HUES64 (cell line): ENCODE measurements at regions not wholly inside any gene's neighbourhood (a gene's known extent, or its start where the extent isn't known, plus 50 kb on each side); places are given as distances from the start of the nearest gene placed in this dataset.
"Not testable (repeated sequence)": the region's sequence is repeated elsewhere in the genome, so short reads cannot be mapped to it uniquely, and the experiment has no call there.

Experiments used
- H3K27ac ChIP-seq: 2 replicates; pipeline ENCODE4 v1.7.0; 2013; ENCODE audit warnings: low read depth, low read length, inconsistent platforms
- H3K27me3 ChIP-seq: 2 replicates; pipeline ENCODE4 v1.6.1; 2013; ENCODE audit warnings: mild to moderate bottlenecking, low read length; ENCODE audit not compliant: insufficient read depth
- H3K36me3 ChIP-seq: 2 replicates; pipeline ENCODE4 v1.6.1; 2013; ENCODE audit warnings: mild to moderate bottlenecking, low read length; ENCODE audit not compliant: insufficient read depth
- H3K4me1 ChIP-seq: 2 replicates; pipeline ENCODE4 v1.6.1; 2013; ENCODE audit warnings: mild to moderate bottlenecking, low read length, moderate library complexity; ENCODE audit not compliant: insufficient read depth
- H3K4me3 ChIP-seq: 2 replicates; pipeline ENCODE4 v1.5.1; 2013; ENCODE audit warnings: mild to moderate bottlenecking, low read length, moderate library complexity
- H3K9ac ChIP-seq: 2 replicates; pipeline ENCODE4 v1.6.1; 2013; ENCODE audit warnings: mild to moderate bottlenecking, low read depth, low read length
- H3K9me3 ChIP-seq: 2 replicates; pipeline ENCODE4 v1.6.1; 2013; ENCODE audit warnings: low read depth, low read length; ENCODE audit not compliant: insufficient read depth
- WGBS: fragments of 150-250, 120-280 bp; methylation state at CpG from one replicate; pipeline ENCODE4 v1.1.7; 2013; ENCODE audit warnings: missing lambda C conversion rate; 5-methylcytosine and 5-hydroxymethylcytosine counted together

DNA sequence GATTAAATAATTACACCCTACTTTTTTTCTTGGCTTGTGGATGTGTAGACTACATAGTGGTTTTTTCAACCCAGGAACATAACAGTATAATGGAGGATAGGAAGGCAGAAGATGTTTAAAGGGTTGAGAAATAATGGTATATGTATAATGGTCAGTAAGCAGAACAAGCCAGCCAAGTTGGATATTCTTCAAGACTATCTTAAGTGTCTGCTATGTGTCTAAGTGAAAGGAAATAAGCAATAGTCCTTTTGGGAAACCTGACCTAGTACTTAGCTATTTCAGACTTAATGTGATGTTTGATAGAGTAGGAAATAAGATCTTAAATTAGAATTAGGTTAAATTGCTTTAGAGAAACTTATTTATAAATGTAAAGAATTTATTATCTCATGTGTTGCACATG is 85.7 kb downstream of the PTPDC1 start:
- no peaks in the 10 kb centered on the region for H3K27me3 ChIP-seq
- no peak overlapping the region for H3K4me3 ChIP-seq
- peaks cover 47% of the 10 kb centered on the region for H3K4me1 ChIP-seq
- H3K9ac ChIP-seq, result no peak overlapping the region
- H3K27ac ChIP-seq, result no peak overlapping the region
- H3K9me3 ChIP-seq, result no peaks in the 10 kb centered on the region
- H3K36me3 ChIP-seq, result peaks cover 35% of the 10 kb centered on the region

DNA sequence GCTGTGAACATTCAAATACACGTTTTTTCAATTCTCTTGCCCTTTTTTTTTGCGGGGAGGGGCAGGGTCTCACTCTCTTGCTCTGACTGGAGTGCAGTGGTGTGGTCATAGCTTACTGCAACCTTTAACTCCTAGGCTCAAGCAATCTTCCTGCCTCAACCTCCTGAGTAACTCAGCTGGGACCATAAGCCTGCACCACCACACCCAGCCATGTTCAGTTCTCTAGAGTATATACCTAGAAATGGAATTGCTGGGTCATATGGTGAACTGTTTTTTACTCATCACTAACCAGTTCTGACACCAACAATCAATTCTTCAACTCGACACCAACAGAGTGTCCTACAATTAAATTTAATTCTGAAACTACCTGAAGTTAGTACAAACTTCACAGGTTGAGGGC is 85.5 kb upstream of the ZNF169 start:
- no peaks in the 10 kb centered on the region for H3K27me3 ChIP-seq
- no peak overlapping the region for H3K27ac ChIP-seq
- H3K9me3 ChIP-seq, result no peaks in the 10 kb centered on the region
- WGBS, result 90% methylated on average over 3 of the region's 3 CpGs
- peaks cover 44% of the 10 kb centered on the region for H3K4me1 ChIP-seq
- no peak overlapping the region for H3K4me3 ChIP-seq
- peaks cover 69% of the 10 kb centered on the region for H3K36me3 ChIP-seq
- H3K9ac ChIP-seq, result no peak overlapping the region

DNA sequence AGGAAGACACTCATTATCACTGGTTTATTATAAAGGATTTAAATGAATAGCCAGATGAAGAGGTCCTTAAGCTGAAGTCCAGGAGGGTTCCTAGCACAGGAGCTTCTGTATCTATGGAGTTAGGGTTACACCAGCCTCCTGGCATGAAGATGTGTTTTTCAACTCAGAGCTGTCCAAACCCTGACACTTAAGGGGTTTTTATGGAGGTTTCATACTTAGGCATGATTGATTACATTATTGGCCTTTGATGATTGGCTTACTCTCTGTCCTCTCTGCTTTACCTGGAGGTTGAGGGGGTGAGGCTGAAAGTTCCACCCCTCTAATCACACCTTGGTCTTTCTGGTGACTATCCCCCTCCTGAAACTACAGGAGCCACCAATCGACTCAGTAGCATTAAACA is 84.9 kb upstream of the ZNF169 start:
- peaks cover 41% of the 10 kb centered on the region for H3K4me1 ChIP-seq
- peaks cover 72% of the 10 kb centered on the region for H3K36me3 ChIP-seq
- no peak overlapping the region for H3K27ac ChIP-seq
- no peak overlapping the region for H3K9ac ChIP-seq
- no peak overlapping the region for H3K4me3 ChIP-seq
- WGBS, result 82% methylated on average over 1 of the region's 1 CpG
- no peaks in the 10 kb centered on the region for H3K9me3 ChIP-seq
- no peaks in the 10 kb centered on the region for H3K27me3 ChIP-seq

DNA sequence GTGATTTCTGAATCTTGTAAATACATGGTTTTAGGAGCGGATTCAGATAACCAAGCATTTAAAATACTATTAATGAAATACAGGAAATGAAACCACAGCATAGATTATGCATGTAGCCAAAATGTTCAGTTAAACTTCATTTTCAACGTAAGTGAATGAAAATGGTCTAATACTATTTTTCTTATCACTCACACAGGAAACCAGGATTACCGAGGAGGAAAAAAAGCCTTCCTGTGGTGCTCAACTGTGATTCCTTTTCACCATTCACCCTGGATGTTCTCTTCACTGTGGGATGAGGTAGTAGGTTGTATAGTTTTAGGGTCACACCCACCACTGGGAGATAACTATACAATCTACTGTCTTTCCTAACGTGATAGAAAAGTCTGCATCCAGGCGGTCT is 83.4 kb upstream of the ZNF169 start:
- Histone ChIP-seq H3K4me3 (no peak overlapping the region), H3K9me3 (no peaks in the 10 kb centered on the region), H3K27me3 (no peaks in the 10 kb centered on the region), H3K4me1 (peaks cover 28% of the 10 kb centered on the region), H3K27ac (no peak overlapping the region), H3K9ac (no peak overlapping the region), H3K36me3 (peaks cover 76% of the 10 kb centered on the region)
- 100% methylated on average over 3 of the region's 5 CpGs for WGBS

DNA sequence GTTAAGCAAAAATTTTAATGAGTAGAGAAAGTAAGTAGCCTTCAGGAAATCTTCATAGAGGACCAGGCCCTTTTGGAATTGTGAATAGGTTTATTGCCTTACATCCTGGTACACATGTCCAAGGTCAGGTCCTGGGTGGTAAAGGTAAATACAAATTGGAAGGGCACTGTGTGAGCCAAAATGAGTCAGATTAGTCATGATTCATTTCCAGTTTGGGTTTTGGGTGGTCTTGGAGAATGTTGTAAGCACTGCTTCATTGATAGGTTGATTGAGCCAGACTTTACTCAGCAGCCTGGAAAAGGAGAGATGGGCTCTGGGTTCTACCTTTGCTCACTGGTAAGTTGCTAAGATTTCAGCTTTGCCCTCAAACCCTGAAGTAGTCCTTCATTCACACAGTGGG is 82.5 kb upstream of the ZNF169 start:
- Histone ChIP-seq H3K36me3 (peaks cover 69% of the 10 kb centered on the region), H3K27me3 (no peaks in the 10 kb centered on the region), H3K27ac (no peak overlapping the region), H3K9ac (no peak overlapping the region), H3K9me3 (no peaks in the 10 kb centered on the region), H3K4me3 (no peak overlapping the region), H3K4me1 (peaks cover 24% of the 10 kb centered on the region)

DNA sequence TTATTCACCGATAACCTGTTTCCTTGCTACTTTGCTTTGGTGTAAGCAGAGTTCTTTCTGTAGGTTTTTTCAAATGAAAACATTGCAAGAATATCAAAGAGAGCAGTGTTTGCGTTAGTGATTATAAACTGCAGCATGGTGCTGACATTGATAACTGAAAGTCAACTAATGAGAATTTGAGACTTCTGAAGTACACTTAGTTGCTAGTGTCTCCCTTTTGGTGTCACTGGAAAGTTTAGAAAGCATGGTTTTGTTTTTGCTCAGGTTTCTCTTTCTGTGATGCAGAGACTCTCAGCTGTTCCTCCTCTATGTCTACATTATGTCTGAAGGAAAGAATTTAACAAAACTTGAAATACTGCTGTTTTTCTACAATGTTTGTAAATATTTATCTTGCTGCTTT is 80.2 kb upstream of the ZNF169 start:
- Histone ChIP-seq H3K27ac (no peak overlapping the region), H3K36me3 (peaks cover 60% of the 10 kb centered on the region)

DNA sequence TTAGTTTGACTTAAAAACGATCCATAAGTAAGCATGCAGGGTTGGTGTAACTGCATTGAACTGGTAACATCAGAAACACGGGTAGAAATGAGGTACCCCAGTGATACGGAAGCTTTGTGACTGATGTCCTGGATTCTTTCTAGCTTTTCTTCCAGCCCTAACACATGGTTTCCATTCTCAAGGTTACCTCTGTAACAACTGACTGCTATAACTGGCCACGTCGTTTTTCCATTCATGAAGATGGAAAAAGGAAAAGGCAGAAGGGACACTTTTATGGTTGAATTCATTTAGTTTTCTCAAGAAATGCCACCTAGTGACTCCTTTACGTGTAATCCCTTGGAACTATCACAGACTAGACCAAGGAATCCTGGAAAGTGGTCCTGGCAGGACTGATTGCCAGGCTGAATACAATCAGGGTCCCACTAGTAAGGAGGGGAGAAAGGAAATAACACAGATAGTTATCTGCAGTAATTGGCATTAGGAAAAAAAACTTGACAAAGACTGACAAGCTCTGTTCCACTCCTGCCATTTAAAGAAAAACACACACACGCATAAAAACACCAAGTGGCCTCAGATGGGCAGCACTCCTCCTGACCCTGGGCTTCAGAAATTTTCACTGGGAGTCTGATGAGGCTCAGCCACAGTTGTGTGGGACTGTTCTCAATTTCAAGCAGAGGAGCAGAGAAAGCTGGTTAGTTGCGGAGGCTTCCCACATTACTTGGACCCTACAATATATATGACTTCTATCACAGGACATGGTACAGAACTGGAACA is 77.5 kb upstream of the ZNF169 start:
- Histone ChIP-seq H3K4me1 (no peaks in the 10 kb centered on the region), H3K36me3 (peaks cover 34% of the 10 kb centered on the region), H3K4me3 (no peak overlapping the region), H3K27me3 (no peaks in the 10 kb centered on the region), H3K9ac (no peak overlapping the region), H3K27ac (0 out of 2 replicates have a peak overlapping the region, but pooled peaks have one; percentile 24), H3K9me3 (no peaks in the 10 kb centered on the region)
- 91% methylated on average over 8 of the region's 8 CpGs for WGBS

More for the DNA sequence above, 80.2 kb upstream of the ZNF169 start:
- Histone ChIP-seq H3K9me3 (no peaks in the 10 kb centered on the region), H3K27me3 (no peaks in the 10 kb centered on the region), H3K4me3 (no peak overlapping the region), H3K4me1 (peaks cover 14% of the 10 kb centered on the region), H3K9ac (no peak overlapping the region)
- WGBS, result 95% methylated on average over 2 of the region's 2 CpGs

DNA sequence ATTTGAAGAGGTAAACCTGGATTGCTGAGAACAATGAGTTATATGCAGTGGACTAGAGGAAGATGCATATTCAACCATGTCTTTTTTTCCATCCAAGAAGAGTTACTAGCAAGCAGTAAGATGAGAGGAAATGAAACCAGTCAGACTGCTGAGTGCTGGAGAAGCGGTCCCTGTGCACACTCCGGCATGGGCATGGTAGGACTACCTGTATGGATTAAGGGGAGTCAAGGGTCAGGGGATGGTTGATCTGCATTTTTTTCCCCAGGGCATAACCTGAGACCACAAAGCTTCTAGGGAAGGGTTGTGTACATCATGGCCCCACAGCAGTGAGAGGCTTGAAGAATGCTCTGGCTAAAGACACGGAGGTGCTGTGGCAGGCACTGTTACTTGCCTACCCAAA is 76.6 kb upstream of the ZNF169 start:
- no peaks in the 10 kb centered on the region for H3K4me1 ChIP-seq
- 91% methylated on average over 3 of the region's 3 CpGs for WGBS
- no peaks in the 10 kb centered on the region for H3K9me3 ChIP-seq
- H3K4me3 ChIP-seq, result no peak overlapping the region
- H3K27ac ChIP-seq, result no peak overlapping the region
- H3K9ac ChIP-seq, result no peak overlapping the region
- H3K36me3 ChIP-seq, result peaks cover 25% of the 10 kb centered on the region
- no peaks in the 10 kb centered on the region for H3K27me3 ChIP-seq

DNA sequence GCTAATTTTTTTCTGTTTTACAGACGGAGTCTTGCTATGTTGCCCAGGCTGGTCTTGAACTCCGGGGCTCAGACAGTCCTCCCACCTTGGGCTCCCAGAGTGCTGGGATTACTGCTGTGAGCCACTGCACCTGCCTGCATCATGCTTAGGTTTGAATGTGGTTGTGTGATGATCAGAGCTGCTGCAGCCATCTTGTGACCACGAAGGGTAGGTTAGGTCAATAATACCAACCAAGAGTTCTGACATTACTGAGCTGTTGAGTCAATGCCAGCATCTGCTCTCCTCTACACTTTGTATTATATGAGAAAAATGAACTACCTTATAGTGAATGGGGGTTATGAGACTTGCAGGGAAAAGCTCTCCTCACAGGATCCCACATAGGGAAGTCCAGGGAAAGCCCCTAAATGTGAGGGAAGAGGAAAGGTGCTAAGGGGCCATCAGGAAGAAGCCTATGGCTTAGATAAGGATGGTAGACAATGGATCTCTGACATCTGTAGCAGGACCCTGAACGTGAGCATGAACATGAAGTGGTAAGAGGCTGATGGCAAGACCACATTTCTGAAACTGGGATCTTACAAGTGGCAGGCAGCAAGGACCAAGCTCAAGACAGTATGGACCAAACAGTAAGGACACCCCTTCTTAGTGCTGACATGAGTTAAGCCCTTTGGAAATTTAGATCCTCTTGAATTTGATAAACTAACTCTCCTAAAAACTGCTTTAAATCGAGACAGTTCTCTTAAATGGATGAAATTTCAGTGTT is 75.7 kb upstream of the ZNF169 start:
- Histone ChIP-seq H3K27ac (no peak overlapping the region), H3K9ac (no peak overlapping the region), H3K27me3 (no peaks in the 10 kb centered on the region), H3K36me3 (peaks cover 18% of the 10 kb centered on the region), H3K4me3 (no peak overlapping the region), H3K4me1 (no peaks in the 10 kb centered on the region), H3K9me3 (no peaks in the 10 kb centered on the region)
- WGBS, result 95% methylated on average over 5 of the region's 5 CpGs

DNA sequence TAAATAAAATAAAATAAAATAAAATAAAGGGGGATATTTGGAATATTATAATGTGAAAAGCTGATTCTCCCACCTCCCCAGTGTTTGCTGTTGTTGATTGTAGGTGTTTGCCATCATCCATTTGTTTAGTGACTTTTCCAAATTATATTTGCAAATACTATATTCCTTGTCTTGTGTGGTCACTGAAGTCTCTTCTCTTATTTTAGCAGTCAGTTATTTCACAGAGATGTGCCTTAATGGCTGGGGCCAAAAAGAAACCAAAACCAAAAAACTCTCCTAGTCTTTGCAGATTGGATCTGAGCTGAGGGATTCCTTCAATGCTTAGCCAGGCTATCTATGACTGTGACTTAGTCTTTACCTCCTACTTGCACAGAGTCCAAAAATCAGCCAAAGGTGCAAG is 70.9 kb upstream of the ZNF169 start:
- H3K27me3 ChIP-seq, result no peaks in the 10 kb centered on the region
- H3K4me1 ChIP-seq, result no peaks in the 10 kb centered on the region
- H3K27ac ChIP-seq, result no peak overlapping the region
- H3K9me3 ChIP-seq, result peaks cover 2% of the 10 kb centered on the region; the same call in 1 of the 2 replicates
- H3K36me3 ChIP-seq, result peaks cover 3% of the 10 kb centered on the region; the same call in 1 of the 2 replicates
- no peak overlapping the region for H3K4me3 ChIP-seq
- H3K9ac ChIP-seq, result no peak overlapping the region

DNA sequence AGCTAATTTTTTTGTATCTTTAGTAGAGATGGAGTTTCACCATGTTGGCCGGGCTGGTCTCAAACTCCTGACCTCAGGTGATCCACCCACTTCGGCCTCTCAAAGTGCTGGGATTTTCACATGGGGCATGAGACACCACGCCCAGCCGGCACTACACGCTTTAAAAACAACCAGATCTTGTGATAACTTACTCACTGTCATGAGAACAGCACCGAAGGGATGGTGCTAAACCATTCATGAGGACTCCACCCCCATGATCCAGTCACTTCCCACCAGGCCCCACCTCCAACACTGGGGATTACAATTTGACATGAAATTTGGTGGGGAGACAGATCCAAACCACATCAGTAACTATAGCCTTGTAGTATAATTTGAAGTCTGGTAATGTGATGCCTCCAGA is 67.4 kb upstream of the ZNF169 start:
- H3K36me3 ChIP-seq, H3K9ac ChIP-seq, H3K9me3 ChIP-seq, H3K27me3 ChIP-seq, H3K4me1 ChIP-seq, H3K4me3 ChIP-seq, H3K27ac ChIP-seq: not testable (repeated sequence)
- WGBS, result 96% methylated on average over 6 of the region's 6 CpGs
